ENCODE measurements at regions not wholly inside any gene's neighbourhood (a gene's known extent, or its start where the extent isn't known, plus 50 kb on each side); places are given as distances from the start of the nearest gene placed in this dataset.

DNA sequence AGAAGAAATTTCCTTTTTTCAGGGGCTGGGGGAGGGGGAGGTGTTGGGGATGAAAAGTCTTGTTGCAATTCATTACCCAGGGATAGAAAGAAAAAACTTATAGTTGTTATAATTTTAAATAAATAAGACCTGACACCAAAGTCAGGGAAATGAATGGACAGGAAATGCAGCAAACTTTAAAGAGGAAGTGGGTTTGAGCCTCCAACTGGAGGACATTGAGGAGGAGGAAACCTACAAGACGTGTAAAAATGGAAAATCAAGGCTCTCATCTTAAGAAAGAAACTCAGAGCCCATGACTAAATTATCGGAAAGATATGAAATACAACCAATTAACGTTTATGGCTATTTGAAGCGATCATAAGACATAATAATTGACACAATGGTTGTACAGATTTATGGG, 54.4 kb downstream of the NIBAN1 start:
- DNase-seq (ENCODE audit: low spot score), result no peak

DNA sequence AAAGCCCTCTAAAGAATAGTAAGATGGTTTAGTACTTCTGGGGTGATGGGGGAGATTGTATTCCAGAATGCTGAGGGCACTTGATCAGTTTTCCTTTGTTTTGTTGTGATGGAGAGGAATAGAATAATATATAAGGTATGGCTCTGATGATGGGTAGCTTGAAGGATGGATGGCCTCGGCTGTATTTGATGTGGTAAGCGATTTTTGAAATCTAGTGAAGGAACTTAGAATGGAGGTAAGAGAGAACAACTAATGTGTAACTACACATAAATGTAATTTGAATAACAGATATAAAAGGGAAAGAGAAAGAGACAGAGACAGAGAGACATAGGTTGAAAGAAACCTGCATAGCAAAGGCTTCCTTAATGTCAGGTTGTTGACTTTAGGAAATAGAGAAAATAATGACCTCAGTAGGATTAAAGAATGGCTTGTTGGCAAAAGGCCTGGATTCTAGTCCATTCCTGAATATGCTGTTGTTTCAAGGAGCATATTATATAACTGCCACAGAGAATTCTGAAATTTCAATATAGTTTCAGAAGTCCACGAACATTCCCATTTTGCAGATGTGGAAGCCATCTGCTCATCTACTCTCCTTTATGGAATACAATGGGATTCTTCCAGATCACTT, 58.7 kb downstream of the NIBAN1 start:
- no peak for DNase-seq (ENCODE audit: low spot score)

DNA sequence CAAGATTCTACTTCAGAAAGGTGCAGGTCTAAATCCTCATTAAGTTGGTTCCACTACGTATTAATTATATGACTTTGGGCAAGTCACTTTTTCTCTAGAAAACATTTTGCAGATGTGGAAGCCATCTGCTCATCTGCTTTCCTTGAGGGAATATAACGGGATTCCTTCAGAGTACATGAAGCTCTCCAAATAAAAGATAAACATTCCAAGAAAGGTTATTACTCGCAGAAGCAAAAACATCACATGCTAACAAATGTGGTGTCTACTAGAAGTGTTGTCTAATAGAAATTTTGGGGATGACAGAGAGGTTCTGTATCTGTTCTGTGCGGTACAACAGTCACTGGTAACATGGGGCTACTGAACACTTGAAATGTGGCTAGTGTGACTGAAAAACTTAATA, 60.2 kb downstream of the NIBAN1 start:
- DNase-seq (ENCODE audit: low spot score), result no peak

DNA sequence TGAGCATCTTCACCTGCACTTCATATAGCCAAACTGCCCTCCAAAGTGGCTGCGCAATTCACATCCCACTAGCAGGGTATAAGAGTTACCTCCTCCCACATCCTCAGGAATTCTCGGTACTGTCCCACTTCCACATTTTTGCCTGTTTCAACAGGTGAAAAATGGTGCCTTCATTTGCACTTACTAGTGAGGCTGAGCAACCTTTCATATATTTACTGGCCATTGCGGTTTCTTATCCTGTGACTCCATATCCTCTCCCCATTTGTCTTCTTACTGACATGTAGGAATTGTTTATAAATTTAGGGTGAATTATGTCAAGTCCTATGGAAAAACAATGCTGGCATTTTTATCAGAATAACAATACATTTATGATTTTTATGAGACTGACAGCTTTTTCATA, 61.9 kb downstream of the NIBAN1 start:
- no peak for DNase-seq (ENCODE audit: low spot score)

DNA sequence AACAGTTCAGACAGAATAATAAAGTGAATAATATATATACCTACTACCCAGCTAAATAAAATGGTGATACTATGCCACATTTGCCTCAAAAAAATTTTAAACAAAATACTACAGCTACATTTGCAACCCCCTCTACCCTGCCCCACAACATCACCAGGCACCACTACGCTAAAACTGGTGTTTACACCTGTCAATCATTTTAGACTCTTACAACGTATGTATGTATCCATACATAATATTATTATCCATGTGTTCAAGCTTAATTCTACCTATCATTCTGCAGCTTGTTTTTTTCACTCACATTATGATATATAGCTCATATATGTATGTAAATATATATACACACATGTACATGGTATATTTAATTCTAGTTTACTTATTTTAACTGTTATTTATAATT, 62.5 kb downstream of the NIBAN1 start:
- DNase-seq (ENCODE audit: low spot score), result no peak

DNA sequence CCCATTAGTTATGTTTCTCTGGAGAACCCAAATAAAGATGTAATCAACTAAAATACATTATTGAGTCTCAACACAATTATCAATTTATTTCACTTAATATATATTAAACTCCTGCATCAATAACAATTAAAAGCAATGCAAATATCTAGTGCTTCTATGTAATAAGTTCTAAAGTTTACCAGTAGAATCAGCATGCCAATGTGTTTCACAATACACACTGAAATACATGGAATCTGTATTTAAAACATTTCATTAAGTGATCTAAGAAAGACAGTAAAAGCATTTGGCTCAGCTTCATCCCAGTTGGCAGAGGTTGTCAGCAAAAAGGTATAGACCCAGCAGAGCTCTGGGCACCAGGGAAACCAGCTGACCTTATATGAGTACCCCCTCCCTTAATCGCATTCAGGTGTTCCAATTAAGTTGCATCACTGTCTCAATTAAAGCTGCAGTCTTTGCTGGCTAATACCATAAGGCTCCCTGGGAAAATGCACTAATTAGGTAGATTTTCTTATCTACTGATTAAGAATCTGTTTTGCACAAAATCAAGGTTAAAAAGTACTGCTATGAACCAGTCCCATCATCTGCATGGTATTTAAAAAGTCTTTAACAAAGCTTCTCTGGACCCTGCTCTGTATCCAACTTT, 63.1 kb downstream of the NIBAN1 start:
- no peak for DNase-seq (ENCODE audit: low spot score)

DNA sequence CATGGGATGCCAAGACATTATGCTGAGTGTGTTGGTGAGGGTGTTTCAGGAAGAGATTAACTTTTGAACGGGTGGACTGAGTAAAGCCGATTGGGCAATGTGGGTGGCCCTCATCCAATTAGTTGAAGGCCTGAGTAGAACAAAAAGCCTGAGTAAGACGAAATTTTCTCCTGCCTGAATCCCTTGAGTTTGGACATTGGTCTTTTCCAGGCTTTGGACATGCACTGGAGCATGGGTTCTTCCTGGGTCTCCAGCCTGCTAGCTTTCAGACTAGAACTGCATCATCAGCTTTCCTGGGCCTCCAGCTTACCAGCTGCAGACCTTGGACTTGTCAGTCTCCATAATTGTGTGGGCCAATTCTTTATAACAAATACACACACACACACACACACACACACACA, 63.6 kb downstream of the NIBAN1 start:
- no peak for DNase-seq (ENCODE audit: low spot score)

DNA sequence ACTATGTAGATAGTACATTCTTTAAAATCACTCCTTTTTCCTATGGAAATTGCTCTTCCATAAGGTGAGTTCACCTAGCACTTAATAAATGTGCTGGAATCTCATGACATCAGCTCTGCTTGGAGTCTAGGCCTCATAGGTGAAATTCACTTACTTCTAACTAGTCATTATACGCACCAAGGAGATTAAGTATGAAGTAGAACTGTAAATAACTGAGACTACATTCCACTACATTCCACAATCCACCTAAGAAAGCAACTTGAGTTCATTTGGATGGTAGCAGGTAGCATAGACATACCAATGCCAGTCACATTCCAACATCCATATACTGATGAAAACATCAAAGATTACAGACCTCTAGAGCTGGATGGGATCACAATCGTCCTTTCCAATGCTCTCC, 64.3 kb downstream of the NIBAN1 start:
- DNase-seq (ENCODE audit: low spot score), result no peak

DNA sequence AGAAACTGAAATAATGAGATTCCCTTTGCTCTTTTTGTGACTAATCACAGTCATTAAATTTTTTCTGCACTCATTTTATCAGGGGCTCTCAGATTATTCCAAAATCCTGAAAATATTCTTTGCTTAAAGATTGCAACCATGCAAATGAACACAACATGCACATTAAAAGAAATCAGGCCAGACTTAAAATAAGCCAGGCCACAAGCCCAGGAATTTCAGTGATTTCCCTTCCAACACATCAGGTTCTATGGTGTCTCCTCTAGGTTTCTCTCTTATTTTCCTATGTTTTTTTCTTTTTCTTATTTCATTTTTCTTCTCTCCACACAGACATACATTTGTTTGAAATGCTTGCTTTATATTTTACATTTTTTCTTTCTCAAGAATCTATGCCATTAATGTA, 65.3 kb downstream of the NIBAN1 start:
- DNase-seq (ENCODE audit: low spot score), result no peak

DNA sequence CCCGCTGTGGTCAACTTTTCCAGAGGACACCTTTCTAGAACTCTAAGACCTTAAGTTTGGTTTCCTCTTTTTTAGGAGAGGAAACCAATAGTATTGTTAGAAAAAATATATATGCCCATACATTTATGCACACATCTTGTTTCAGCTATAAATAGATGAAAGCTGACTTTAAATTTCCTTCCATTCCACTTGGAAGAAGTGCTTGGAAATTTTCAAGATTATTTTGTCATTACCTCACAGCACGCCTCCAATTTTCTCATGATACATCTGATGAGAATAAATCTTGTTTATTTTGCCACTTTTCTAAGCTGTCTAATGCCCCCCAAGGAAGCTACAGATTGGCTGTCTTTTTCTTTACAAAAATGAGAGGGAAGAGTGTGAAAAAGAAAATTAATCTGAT, 65.8 kb downstream of the NIBAN1 start:
- DNase-seq (ENCODE audit: low spot score), result no peak

DNA sequence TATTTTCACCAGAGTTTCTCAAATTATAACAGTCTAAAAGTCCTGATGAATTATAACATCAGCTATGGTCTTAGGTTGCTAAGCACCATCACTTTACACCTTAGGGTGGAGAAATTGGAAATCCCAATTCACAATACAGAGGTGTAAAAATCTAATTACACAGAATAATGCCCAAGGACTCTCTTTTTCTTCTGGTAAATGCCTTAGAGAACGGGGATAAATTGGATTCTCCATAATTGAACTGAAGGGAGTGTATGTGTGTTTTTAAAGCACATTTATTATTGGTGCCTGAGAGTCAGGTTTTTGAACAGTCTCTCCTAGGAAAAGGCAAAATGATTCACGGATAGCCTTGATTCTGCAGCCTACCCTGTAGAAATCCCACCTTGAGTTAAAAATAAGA, 66.8 kb downstream of the NIBAN1 start:
- DNase-seq (ENCODE audit: low spot score), result no peak

DNA sequence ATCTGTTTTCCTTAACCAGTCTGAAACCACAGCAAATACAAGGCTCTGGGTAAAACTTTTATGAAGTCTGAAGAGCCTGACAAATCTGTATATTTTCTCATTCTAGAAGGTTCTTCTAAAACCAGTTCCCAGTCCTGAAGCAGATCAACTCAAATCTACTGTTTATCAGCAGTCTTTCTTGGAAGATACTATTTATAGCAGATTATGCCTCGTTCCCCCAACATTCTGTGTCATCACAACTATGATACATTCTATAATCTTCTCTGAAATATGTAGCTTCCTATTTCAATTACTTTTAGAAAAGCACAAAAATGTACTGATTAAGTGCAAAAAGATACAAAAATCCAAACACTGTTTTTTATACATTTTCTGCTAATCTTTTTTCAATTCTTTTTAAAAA, 67.5 kb downstream of the NIBAN1 start:
- DNase-seq (ENCODE audit: low spot score), result no peak

DNA sequence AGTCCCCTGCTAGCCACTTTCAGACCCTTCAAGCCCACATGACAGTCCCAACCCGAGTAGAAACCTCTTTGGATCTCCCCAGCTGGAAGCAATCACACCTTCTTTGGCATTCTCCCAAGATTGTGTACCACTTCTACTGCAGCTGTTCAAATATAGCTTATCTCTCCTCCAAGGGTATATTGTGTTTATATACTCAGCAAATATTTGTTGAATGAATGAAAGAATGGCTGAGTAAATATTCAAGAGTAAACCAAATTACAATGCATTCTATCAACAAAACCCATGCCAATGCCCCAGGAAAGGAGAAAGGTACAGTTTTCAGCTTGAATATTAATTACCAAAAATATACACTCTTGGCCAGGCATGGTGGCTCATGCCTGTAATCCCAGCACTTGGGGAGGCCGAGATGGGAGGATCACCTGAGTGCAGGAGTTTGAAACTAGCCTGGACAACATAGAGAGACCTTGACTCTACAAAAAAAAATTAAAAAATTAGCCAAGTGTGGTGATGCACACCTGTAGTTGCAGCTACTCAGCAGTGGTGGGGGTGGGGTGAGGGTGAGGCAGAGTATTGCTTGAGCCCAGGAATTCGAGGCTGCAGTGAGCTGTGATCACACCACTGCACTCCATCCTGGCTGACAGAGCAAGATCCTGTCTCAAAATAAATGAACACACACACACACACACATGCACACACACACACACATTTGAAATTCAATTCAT, 68.5 kb downstream of the NIBAN1 start:
- no peak for DNase-seq (ENCODE audit: low spot score)

DNA sequence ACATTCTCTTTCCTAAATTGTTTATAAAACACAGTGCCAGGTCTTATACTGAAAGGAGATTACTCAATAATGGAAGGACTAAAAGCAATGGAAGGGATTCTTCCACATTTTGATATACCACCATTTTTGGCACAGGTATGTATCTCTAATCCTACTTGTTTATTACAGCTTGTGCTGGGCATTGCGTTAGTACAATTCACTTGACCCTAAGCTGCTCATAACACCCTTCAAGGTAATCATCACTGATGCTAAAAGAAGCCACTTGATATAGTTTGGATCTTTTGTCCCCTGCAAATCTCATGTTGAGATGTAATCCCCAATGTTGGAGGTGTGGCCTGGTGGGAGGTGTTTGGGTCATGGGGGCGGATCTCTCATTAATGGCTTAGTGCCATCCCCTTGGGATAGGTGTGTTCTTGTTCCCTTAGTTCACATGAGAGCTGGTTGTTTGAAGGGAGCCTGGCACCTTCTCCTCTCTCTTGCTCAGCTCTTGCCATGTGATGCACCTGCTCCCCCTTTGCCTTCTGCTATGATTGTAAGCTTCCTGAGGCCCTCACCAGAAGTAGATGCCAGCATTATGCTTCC, 71.1 kb downstream of the NIBAN1 start:
- no peak for DNase-seq (ENCODE audit: low spot score)

DNA sequence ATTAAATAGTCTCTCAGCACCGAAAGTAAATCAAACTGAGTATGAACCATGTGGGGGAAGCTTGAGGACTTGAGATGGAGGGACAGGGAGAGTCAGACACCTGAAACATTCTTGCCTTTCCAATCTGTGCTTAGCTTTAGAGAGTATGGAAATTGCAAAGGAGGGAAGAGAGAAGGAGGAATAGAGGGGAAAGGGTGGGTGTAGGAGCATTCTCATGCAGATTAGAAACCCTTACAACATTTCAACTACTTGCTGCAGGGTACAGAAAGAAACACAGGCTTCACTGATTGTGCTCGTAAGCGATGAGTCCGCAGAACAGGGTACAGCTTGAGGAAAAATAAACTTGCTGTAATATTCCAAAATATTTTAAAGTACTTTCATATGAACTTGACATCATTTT, 73.8 kb downstream of the NIBAN1 start:
- no peak for DNase-seq (ENCODE audit: low spot score)

DNA sequence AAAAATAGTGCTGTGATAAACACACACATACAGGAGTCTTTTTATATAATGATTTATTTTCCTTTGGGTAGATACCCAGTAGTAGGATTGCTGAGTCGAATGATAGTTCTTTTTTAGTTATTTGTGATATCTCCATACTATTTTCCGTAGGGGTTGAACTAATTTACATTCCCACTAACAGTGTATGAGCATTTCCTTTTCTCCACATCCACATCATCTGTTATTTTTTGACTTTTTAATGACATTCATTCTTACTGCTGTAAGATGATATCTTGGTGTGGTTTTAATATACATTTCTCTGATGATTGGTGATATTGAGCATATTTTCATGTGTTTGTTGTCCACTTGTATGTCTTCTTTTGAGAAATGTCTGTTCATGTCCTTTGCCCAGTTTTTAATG, 78.3 kb downstream of the NIBAN1 start:
- no peak for DNase-seq (ENCODE audit: low spot score)

DNA sequence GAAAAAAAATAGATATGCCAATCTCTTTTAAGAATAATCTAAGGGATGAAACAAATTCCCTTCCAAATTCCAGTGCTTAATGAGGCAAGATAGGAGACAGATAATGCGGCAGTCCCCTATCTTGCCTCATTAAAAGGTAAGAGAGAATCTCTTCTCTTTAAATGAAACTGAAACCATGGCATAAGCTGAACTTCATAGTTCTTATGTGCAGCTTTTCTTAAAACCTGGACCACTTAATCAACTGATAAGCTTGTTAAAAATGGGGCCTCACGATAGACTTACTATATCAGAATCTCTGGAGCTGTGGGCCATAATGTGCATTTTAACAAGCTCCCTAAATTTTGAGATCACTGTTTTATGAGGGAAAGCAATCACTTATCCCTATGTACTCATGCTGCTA, 79.2 kb downstream of the NIBAN1 start:
- DNase-seq (ENCODE audit: low spot score), result no peak

DNA sequence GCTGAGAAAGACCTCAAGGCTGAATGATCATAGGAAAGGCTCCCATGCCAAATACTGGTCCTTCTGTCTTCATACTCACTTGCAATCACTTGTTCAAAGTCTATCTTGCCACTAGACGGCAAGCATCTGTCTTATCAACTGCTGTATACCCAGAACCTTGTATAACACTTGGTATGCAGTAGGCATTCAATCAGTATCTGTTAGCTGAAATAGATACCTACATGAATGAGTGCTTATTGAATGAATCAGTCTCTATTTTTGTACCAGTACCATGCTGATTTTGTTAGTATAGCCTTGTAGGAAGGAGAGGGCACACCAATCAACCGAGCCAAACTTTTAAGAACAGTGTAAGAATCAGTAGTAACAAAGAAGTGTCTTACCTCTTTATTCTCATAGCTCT, 80.6 kb downstream of the NIBAN1 start:
- DNase-seq (ENCODE audit: low spot score), result no peak

DNA sequence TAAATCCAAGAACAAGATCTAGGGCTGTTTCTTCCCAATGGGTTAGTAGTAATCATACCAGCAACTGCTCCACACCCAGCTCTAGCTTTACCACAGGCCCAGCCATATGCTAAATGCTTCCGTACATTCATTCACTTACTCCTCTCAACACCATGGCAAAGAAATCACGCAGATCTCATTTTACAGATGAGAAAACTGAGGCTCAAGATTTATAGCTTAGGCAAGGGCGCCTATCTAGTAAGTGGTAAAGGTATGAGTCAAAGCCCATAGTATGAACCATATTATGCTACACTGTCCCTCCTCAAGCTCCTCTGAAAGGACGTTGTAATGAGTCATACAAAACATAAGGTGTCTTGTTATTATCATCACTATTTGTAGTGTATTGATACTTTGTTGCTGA, 82.2 kb downstream of the NIBAN1 start:
- DNase-seq (ENCODE audit: low spot score), result no peak

DNA sequence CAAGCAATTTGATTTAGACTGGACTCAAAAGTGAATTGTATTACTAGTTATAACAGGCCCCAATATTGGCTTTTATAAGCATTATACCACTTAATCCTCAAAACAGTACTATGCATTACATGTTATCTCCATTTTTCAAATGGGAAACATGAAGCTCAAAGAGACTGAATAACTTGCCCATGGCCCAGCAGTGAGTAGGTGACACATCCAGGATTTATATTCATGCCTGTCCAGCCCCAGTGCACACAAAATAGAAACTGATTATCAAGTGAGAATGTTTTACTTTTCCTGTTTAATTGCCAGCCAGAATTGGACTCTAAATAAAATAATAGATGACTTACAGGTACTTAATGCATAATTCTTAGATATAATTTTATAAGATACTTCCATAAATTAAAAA, 82.9 kb downstream of the NIBAN1 start:
- DNase-seq (ENCODE audit: low spot score), result no peak

DNA sequence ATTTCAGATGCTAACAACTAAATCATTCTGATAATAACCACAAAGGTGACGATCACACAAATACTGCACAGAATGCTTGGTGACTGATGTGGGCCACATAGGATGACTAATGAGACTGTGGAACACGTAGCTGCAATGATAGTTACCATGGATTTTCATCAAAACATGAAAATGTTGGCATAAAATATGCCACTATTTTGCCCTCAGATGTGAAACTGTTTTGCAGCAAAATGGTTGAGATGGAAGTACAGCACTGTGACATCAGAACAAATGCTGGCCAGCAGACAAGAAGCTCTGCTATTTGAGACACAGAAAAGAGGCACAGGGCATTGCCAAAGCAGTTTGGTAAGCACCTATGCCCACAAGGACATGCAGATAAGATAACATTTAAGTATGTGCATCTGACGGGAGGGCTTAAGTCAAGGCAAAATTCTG, 83.8 kb downstream of the NIBAN1 start:
- DNase-seq (ENCODE audit: low spot score), result no peak

DNA sequence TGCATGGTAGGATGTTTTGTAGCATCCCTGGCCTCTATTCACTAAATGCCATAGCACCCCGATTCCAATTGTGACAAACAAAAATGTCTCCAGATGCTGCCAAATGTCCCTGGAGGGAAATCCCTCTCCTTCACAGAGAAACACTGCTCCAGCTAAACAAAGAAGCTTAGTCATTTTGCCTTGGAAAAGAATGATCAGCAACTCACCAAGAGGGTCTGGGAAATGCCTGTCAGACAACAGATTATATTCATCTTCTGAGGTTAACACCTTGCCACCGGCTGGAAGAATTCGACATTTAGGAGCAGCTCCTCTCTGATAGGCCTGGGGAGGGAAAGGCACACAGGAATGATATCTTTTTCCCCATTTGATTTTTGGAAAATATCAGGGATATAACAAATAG, 84.4 kb downstream of the NIBAN1 start:
- DNase-seq (ENCODE audit: low spot score), result no peak

DNA sequence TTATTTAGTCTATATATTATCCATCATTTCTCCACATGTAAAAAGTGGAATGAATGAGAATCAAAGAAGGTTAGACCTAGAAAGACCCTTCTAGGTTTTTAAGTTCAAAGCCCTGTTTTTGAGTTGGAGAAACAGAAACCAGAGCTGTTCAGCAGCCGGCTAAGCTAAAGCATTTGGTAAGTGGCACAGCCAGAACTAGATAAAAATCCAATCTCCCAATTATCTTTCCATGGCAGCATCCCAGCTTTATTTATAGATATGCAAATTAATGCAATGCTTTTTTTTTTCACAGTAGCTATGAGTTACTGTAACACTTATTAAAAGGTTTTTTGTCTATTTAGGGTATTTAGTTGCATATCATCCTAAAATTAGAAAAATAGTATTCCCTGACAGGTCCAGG, 85.1 kb downstream of the NIBAN1 start:
- no peak for DNase-seq (ENCODE audit: low spot score)
